IMR-90 (cell line): ENCODE measurements at regions not wholly inside any gene's neighbourhood (a gene's known extent, or its start where the extent isn't known, plus 50 kb on each side); places are given as distances from the start of the nearest gene placed in this dataset.

Experiments used
- ATAC-seq: fragments of 200-7000 bp; cut with Tn5 transposase; 2 replicates; pipeline ENCODE4 v1.9.1; 2020; ENCODE audit warnings: low read depth, mild to moderate bottlenecking, moderate library complexity
- BruUV-seq: library from RNA; stranded (reverse); fragments of 400-500 nt; replicated peaks from 2 replicates; lab custom pipeline; 2021; lab: Mats Ljungman, UMichigan
- CTCF ChIA-PET: fragments of 300-600 bp; formaldehyde crosslinking; extraction: SDS; loops from one replicate; lab custom pipeline; 2021; ENCODE audit warnings: antibody characterized with exemption; lab: Yijun Ruan, JAX
- POLR2A ChIA-PET: fragments of 300-600 bp; sonication (Branson Sonifier 250); formaldehyde crosslinking; loops from one replicate; lab custom pipeline; 2022; ENCODE audit warnings: antibody characterized with exemption; ENCODE audit not compliant: unreplicated experiment; lab: Charles Lee
- DNase-seq: peaks from one replicate; pipeline ENCODE4 v3.0.0; 2013
- H2AFZ ChIP-seq: replicated peaks from 2 replicates; pipeline ENCODE3; 2013; ENCODE audit warnings: low read length, mild to moderate bottlenecking; ENCODE audit not compliant: poor library complexity
- H2AK5ac ChIP-seq: 2 replicates; pipeline ENCODE4 v1.6.1; 2013; ENCODE audit warnings: low read depth, low read length, inconsistent platforms
- H2AK9ac ChIP-seq: replicated peaks from 2 replicates; pipeline ENCODE3; 2013; ENCODE audit warnings: mild to moderate bottlenecking, low read depth, low read length, moderate library complexity; ENCODE audit not compliant: poor library complexity
- H2BK120ac ChIP-seq: 2 replicates; pipeline ENCODE4 v1.6.1; 2013; ENCODE audit warnings: low read depth, low read length, inconsistent platforms
- H2BK15ac ChIP-seq: 3 replicates; pipeline ENCODE4 v1.6.1; 2013; ENCODE audit warnings: low read depth, low read length, inconsistent platforms
- H2BK20ac ChIP-seq: 2 replicates; pipeline ENCODE4 v1.6.1; 2013; ENCODE audit warnings: low read depth, mild to moderate bottlenecking, inconsistent platforms, low read length, moderate library complexity
- H2BK5ac ChIP-seq: 2 replicates; pipeline ENCODE4 v1.6.1; 2013; ENCODE audit warnings: mild to moderate bottlenecking, low read depth, low read length, inconsistent platforms; ENCODE audit not compliant: poor library complexity, severe bottlenecking
- H3K14ac ChIP-seq: replicated peaks from 2 replicates; pipeline ENCODE4 v1.6.1; 2013; ENCODE audit warnings: low read depth, low read length, inconsistent platforms
- H3K18ac ChIP-seq: 2 replicates; pipeline ENCODE4 v1.6.1; 2013; ENCODE audit warnings: low read depth, low read length, control low read depth
- H3K23ac ChIP-seq: 2 replicates; pipeline ENCODE4 v1.6.1; 2013; ENCODE audit warnings: low read depth, low read length, inconsistent platforms
- H3K27ac ChIP-seq: 2 replicates; pipeline ENCODE4 v1.5.1; 2013; ENCODE audit warnings: mild to moderate bottlenecking, control low read depth, low read length; ENCODE audit not compliant: insufficient read depth
- H3K27me3 ChIP-seq: 2 replicates; pipeline ENCODE4 v1.6.1; 2013; ENCODE audit warnings: low read length; ENCODE audit not compliant: control insufficient read depth, insufficient read depth
- H3K36me3 ChIP-seq: 2 replicates; pipeline ENCODE4 v1.6.1; 2013; ENCODE audit warnings: low read length, mixed read lengths; ENCODE audit not compliant: control insufficient read depth, insufficient read depth
- H3K4ac ChIP-seq: 2 replicates; pipeline ENCODE4 v1.6.1; 2013; ENCODE audit warnings: low read depth, low read length, inconsistent platforms
- H3K4me1 ChIP-seq: 2 replicates; pipeline ENCODE4 v1.6.1; 2013; ENCODE audit warnings: low read length, mixed read lengths; ENCODE audit not compliant: control insufficient read depth, insufficient read depth
- H3K4me2 ChIP-seq: 2 replicates; pipeline ENCODE4 v1.6.1; 2013; ENCODE audit warnings: low read depth, mild to moderate bottlenecking, control low read depth, low read length, moderate library complexity
- H3K4me3 ChIP-seq: 2 replicates; pipeline ENCODE4 v1.5.1; 2013; ENCODE audit warnings: low read depth, mild to moderate bottlenecking, control low read depth, low read length, moderate library complexity; ENCODE audit not compliant: insufficient read depth
- H3K56ac ChIP-seq: 2 replicates; pipeline ENCODE4 v1.6.1; 2013; ENCODE audit warnings: low read length, inconsistent platforms; ENCODE audit not compliant: insufficient read depth; ENCODE audit errors: extremely low read depth
- H3K79me1 ChIP-seq, 2 experiments: 2 replicates each; pipeline ENCODE4 v1.6.1; 2013; ENCODE audit warnings: low read length in 2 of 2, inconsistent platforms in 1 of 2, low read depth in 1 of 2
- H3K9ac ChIP-seq: 2 replicates; pipeline ENCODE4 v1.6.1; 2013; ENCODE audit warnings: low read depth, low read length, control low read depth
- H3K9me1 ChIP-seq: 2 replicates; pipeline ENCODE4 v1.6.1; 2013; ENCODE audit warnings: low read length, inconsistent platforms; ENCODE audit not compliant: insufficient read depth
- H3K9me3 ChIP-seq: 2 replicates; pipeline ENCODE4 v1.6.1; 2013; ENCODE audit warnings: low read length; ENCODE audit not compliant: control insufficient read depth, insufficient read depth
- H4K20me1 ChIP-seq: 2 replicates; pipeline ENCODE4 v1.6.1; 2013; ENCODE audit warnings: low read length, inconsistent platforms; ENCODE audit not compliant: insufficient read depth
- H4K5ac ChIP-seq: 2 replicates; pipeline ENCODE4 v1.6.1; 2013; ENCODE audit warnings: mild to moderate bottlenecking, low read depth, low read length, control low read depth
- H4K8ac ChIP-seq, 2 experiments: 2 replicates each; pipeline ENCODE4 v1.6.1; 2013; ENCODE audit warnings: low read depth in 2 of 2, low read length in 2 of 2, control low read depth in 1 of 2, inconsistent platforms in 1 of 2
- H4K91ac ChIP-seq: 2 replicates; pipeline ENCODE4 v1.6.1; 2013; ENCODE audit warnings: low read depth, low read length, inconsistent platforms; ENCODE audit not compliant: insufficient read depth
- CEBPB ChIP-seq: IDR thresholded peaks from 2 replicates; pipeline ENCODE4 v1.6.1; 2012; ENCODE audit warnings: low read depth, low read length, improper control_type of control experiment
- CHD1 ChIP-seq: IDR thresholded peaks from 2 replicates; pipeline ENCODE4 v1.6.1; 2012; ENCODE audit warnings: low read depth, low read length, improper control_type of control experiment
- MAFK ChIP-seq: IDR thresholded peaks from 2 replicates; pipeline ENCODE4 v1.6.1; 2012; ENCODE audit warnings: low read depth, low read length, improper control_type of control experiment
- MAZ ChIP-seq: IDR thresholded peaks from 2 replicates; pipeline ENCODE4 v1.6.1; 2012; ENCODE audit warnings: low read depth, mild to moderate bottlenecking, low read length, improper control_type of control experiment, moderate library complexity, borderline replicate concordance
- NFE2L2 ChIP-seq: fragments of 150-350 bp; IDR thresholded peaks from 2 replicates; pipeline ENCODE4 v1.6.1; 2016; ENCODE audit warnings: low read depth, mild to moderate bottlenecking, low read length
- RAD21 ChIP-seq: IDR thresholded peaks from 2 replicates; pipeline ENCODE4 v1.6.1; 2012; ENCODE audit warnings: low read length, improper control_type of control experiment
- RFX5 ChIP-seq: IDR thresholded peaks from 2 replicates; pipeline ENCODE4 v1.8.0; 2012; ENCODE audit warnings: low read depth, mild to moderate bottlenecking, low read length, moderate library complexity
- SMC3 ChIP-seq: fragments of 150-350 bp; IDR thresholded peaks from 2 replicates; pipeline ENCODE4 v1.6.1; 2016; ENCODE audit warnings: low read depth, mild to moderate bottlenecking, antibody characterized with exemption, low read length, moderate library complexity
- dilution Hi-C: fragments of 300-500 bp; cut with HindIII; formaldehyde crosslinking; loops from one replicate; pipeline ENCODE4 v1.14.3; 2018; ENCODE audit warnings: low sequenced_read_pairs; ENCODE audit not compliant: unreplicated experiment
- in situ Hi-C: fragments of 300-500 bp; cut with MboI; formaldehyde crosslinking; loops from 3 replicates; pipeline ENCODE4 v1.14.3; 2019; ENCODE audit warnings: low sequenced_read_pairs, inconsistent platforms, mixed read lengths
- intact Hi-C: fragments of 100-400 bp; cut with micrococcal nuclease; formaldehyde crosslinking; loops from 2 replicates; pipeline ENCODE4 v1.10.0; 2022
- TF ChIP-seq, protein P1 (sequence below): conservative IDR thresholded peaks from 2 replicates; pipeline ENCODE4 v1.5.1; 2012; ENCODE audit warnings: mild to moderate bottlenecking, low read depth, low read length, improper control_type of control experiment
- TF ChIP-seq, protein P2 (sequence below): fragments of 150-350 bp; IDR thresholded peaks from 2 replicates; pipeline ENCODE4 v1.6.1; 2016; ENCODE audit warnings: low read depth, mild to moderate bottlenecking, low read length, moderate library complexity, borderline replicate concordance

DNA sequence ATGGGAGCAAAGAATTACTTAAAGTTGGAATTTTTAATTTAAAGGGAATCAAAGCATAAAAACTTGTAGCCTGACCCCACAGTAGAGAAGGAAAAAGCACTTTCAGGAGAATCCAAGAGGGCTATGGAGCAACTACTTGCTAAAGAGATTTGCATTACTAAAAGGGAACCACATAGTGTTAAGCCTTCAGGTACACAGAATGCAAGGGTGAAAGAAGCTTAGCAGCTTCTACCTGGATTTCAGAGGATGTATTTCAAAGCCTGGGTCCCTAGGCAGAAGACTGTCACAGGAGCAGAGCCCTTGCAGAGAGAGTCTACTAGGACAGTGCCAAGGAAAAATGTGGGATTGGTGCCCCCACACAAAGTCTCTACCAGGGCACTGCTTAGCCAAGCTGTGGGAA is 575.0 kb downstream of the GBE1 start:
- Histone ChIP-seq H3K56ac (no peak overlapping the region), H3K4me2 (no peak overlapping the region), H3K36me3 (no peaks in the 10 kb centered on the region), H3K79me1 (no peaks in the 10 kb centered on the region), H2BK5ac (no peak overlapping the region), H2BK15ac (no peak overlapping the region), H3K4me1 (no peaks in the 10 kb centered on the region), H3K4me3 (no peak overlapping the region), H2AK5ac (no peak overlapping the region), H2BK120ac (no peak overlapping the region), H4K8ac (no peak overlapping the region), H3K14ac (no peak overlapping the region), H3K4ac (no peak overlapping the region), H3K9me1 (no peaks in the 10 kb centered on the region), H3K23ac (no peak overlapping the region), H4K20me1 (no peaks in the 10 kb centered on the region), H3K27me3 (no peaks in the 10 kb centered on the region), H2AFZ (no peak overlapping the region), H4K91ac (no peak overlapping the region), H2AK9ac (no peak overlapping the region), H3K9me3 (peaks cover 2% of the 10 kb centered on the region; the same call in 1 of the 2 replicates), H3K27ac (no peak overlapping the region), H4K5ac (no peak overlapping the region), H3K9ac (no peak overlapping the region), H3K18ac (no peak overlapping the region), H2BK20ac (no peak overlapping the region)
- no peak for TF ChIP-seq RAD21
- TF ChIP-seq, protein P1, sequence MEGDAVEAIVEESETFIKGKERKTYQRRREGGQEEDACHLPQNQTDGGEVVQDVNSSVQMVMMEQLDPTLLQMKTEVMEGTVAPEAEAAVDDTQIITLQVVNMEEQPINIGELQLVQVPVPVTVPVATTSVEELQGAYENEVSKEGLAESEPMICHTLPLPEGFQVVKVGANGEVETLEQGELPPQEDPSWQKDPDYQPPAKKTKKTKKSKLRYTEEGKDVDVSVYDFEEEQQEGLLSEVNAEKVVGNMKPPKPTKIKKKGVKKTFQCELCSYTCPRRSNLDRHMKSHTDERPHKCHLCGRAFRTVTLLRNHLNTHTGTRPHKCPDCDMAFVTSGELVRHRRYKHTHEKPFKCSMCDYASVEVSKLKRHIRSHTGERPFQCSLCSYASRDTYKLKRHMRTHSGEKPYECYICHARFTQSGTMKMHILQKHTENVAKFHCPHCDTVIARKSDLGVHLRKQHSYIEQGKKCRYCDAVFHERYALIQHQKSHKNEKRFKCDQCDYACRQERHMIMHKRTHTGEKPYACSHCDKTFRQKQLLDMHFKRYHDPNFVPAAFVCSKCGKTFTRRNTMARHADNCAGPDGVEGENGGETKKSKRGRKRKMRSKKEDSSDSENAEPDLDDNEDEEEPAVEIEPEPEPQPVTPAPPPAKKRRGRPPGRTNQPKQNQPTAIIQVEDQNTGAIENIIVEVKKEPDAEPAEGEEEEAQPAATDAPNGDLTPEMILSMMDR = no peak
- no peak for TF ChIP-seq CHD1
- no peak for TF ChIP-seq CEBPB
- no peak for TF ChIP-seq MAZ
- TF ChIP-seq, protein P2, sequence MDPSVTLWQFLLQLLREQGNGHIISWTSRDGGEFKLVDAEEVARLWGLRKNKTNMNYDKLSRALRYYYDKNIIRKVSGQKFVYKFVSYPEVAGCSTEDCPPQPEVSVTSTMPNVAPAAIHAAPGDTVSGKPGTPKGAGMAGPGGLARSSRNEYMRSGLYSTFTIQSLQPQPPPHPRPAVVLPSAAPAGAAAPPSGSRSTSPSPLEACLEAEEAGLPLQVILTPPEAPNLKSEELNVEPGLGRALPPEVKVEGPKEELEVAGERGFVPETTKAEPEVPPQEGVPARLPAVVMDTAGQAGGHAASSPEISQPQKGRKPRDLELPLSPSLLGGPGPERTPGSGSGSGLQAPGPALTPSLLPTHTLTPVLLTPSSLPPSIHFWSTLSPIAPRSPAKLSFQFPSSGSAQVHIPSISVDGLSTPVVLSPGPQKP = no peak
- TF ChIP-seq SMC3 = no peak
- TF ChIP-seq NFE2L2 = no peak
- TF ChIP-seq RFX5 = no peak
- no peak for TF ChIP-seq MAFK
- intact Hi-C loops = no loop called here
- in situ Hi-C loops = no loop called here
- DNase-seq = no peak
- ChIA-PET CTCF (no interaction called here), POLR2A (no interaction called here)
- ATAC-seq = no peak
- BruUV-seq = no TSS peak
- dilution Hi-C loops = no loop called here
